Activated CD4-positive, alpha-beta T cell treated with anti-CD3 and anti-CD28 coated beads for 24 hours (primary cell): ENCODE measurements at regions not wholly inside any gene's neighbourhood (a gene's known extent, or its start where the extent isn't known, plus 50 kb on each side); places are given as distances from the start of the nearest gene placed in this dataset.

Source experiments
- DNase-seq, 2 donors: peaks; one replicate each; pipeline ENCODE4 v3.0.0-alpha.2; 2020; ENCODE audit warnings: low read depth in 2 of 2

DNA sequence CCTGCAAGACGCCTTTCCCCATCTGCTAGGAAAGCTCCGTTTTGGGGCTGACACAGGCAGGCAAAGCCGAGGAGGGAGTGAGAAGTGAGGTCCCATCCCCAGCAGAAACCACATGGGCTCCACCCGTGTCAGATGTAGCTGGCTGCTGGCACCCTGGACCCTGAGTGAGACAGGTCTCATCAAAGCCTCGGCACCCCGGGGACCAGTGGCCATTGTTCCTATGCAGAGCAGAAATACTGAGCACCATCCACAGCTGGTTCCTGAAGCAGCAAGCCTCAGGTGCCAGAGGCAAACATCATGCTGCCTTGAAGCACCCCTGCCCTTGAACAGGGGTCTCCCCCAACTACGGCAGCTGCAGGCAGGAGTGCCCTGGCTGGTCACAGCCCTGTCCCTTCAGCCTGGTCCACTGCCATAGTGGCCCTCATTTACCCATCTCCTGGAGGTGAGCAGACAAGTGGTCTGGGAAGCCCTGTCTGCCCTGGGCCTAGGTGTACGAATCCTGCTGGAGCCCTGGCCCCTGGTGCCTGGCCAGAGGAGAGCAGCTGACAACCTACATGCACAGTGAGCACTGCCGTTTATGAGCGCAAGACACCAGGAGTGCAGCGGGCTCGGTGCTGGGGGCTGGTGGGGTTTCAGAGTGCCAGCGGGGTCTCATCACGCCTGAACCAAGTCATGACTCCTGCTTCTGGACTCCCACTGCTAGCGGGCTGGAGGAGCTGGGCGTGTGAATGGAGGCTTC, 289.8 kb upstream of the RTL1 start:
- DNase-seq = no peak

DNA sequence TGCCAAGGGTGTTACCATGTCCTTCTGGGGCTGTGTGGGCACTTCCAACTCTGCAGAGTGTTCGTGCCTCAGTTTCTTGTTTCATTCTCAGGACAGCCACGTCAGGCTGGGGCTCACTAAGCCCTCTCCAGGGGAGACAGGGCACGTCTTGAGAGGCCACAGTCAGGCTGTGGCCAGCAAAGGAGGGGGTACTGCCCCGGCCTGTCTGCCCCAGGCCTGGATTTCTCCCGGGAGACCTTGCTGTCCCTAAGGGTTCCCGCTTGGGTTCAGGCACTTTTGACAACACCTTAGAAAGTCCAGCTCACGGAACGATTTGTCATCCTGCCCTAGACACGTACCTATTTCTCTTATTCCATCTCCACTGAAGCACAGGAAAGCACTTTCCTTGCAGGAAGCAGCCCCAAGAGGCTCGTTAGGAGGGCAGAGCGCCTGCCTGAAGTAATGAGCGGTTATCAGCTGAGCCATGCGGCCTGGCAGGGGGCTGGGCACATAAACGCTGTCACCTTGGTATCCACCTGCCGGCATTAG, 290.4 kb upstream of the RTL1 start:
- no peak for DNase-seq

DNA sequence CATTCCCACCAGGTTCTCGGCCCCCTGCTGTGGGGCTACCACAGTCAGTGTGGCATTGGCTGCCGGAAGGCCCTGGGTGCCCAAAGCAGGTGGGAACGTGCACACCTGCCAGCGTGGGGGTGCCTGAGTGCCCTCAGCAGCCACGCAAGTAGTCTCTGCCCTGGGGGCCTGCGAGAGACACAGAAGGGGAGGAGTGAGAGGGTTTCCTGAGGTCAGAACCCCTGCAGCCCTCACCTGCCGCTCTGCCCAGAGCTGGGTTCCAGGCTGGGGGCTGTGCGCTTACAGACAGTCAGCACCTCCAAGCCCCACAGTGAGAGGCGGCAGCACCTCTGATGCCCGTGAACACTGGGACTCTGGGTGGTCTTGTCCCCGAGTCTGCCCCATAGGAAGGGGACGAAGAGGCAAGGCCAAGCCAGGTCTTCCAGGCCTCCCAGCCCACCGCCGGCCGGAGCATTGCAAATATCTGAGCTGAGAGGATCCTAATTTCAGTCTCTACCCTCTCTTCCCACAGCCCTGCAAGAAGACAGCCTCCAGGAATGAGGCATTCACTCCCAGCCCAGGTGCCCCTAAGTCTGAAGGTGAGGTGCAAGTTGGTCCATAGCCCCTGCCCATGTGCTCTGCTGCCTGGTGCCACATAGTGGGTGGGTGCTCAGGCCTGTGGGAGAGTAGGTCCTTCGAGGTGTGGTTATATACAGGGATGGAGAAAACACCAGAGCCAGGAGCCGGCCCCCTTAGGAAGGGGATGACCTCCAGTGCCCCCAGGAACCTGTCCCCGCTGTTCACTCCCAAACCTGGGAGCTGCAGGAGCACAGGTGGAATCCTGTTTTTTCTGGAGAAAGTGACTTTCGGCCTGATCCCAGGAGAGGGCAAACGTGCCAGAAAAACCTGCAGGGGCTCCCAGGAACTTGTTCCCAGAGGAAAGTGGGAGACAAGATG, 291.1 kb upstream of the RTL1 start:
- no peak for DNase-seq

GRCh38 chr14:101195309-101195901, 291.9 kb upstream of the RTL1 start:
- no peak for DNase-seq

DNA sequence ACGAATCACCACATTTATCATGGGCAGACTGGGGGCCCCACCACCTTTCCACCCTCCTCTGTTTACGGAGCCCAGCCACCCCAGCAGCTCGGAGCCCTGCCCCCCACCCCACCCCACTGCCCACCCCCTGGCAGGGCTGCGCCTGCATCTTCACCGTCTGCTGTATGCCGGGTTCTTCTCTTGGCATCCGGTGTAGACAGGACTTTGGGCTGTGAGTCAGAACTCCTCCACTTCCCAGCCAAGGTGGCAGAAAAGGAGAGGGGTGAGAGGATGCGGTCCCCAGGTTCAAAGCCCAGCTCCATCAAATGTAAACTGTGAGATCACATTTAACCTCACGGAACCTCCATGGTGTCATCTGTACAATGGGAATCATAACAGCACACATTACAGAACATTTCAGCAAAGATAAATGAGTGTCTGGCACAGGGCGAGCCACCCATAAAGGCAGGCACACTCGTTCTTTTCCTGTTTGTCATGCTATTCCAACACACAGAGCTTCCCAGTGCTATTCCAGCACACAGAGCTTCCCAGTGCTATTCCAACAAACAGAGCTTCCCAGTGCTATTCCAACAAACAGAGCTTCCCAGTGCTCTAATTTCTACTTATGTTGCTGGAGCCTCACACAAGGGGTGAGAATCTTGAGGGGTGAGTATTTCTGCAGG, 292.7 kb upstream of the RTL1 start:
- DNase-seq = no peak

- no peak for DNase-seq
Observed at GRCh38 chr14:101196795-101197590, 293.5 kb upstream of the RTL1 start.

DNA sequence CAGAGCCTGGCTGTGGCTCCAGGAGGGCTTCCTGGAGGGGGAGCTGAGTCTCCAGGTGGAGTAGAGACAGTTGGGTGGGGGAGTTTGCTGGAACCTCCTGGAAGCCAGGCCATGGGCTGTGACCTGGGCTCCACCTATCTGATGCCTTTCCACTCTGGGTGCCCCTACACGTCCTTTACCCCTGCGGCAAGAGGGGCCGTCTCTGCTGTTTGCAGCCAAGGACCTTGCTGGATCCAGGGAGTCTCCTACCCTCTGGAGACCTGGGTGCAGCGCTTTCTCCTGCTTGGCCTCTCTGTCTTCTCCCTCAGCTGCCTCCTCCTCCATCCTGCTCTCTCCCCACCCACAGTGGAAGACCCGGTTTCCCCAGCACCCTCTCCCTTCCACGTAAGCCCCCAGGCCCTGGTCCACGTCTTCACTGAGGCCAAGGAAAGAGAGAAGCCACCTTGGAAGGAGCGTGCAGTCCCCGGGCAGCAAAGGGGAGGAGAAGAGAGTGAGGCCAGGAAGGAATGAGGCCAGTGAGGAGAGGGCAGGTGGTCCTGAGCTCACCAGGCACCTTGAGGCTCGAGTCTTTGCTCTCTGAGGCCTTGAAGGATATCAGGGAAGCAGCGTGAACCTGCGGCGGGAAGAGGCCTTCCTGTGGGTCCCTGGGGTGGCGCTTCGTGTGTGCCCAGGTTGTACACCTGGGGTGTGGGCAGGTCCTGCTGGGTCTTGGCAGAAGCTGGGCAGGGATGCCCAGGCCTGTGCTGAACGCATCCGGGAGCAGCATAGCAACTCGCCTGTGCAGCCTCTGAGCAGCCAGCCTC, 294.3 kb upstream of the RTL1 start:
- no peak for DNase-seq

GRCh38 chr14:101198398-101199027, 295.0 kb upstream of the RTL1 start:
- no peak for DNase-seq

- no peak for DNase-seq
Observed at GRCh38 chr14:101199028-101199770, 295.7 kb upstream of the RTL1 start.

- DNase-seq = no peak
Observed at GRCh38 chr14:101200008-101200649, 296.6 kb upstream of the RTL1 start.

DNA sequence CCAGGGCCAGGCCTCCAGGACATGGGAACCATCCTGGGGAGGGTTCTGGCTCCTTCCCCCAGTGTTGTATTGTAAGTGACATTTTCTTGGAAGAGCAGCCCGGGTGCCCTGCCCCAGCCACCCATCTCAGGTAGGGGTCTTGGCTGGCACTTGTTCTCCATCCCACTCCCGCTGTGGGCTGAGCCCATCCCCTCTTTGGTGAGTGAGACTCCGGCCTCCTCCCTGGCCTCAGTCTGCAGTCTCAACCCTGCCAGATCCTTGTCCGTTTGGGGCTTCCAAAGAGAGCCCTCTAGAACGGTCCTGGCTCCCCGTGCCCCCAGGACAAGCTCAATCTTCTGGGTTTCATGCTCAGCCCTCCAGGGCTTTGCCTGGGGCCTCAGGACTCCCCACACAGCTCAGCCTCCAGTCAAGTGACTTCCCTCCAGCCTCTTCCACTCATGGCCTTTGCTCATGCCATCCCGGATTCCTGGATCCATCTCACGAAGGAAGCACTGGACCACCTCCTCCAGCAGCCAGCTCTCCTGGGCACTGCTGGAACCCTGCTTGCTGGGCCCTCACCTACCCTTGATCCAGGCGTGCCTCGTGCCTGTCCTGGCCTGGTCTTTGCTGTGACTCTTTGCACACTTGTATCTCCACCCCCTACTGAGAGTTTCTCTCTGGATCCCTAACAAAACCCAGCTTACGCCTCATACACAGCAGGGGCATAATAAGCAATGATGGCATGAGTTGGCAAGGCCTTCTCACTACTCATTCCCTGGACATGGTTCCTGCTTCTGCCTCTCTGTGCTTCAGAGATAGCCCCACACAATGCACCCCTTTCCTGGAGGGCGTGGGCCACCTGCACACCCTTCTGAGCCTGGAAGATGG, 297.4 kb upstream of the RTL1 start:
- no peak for DNase-seq

DNA sequence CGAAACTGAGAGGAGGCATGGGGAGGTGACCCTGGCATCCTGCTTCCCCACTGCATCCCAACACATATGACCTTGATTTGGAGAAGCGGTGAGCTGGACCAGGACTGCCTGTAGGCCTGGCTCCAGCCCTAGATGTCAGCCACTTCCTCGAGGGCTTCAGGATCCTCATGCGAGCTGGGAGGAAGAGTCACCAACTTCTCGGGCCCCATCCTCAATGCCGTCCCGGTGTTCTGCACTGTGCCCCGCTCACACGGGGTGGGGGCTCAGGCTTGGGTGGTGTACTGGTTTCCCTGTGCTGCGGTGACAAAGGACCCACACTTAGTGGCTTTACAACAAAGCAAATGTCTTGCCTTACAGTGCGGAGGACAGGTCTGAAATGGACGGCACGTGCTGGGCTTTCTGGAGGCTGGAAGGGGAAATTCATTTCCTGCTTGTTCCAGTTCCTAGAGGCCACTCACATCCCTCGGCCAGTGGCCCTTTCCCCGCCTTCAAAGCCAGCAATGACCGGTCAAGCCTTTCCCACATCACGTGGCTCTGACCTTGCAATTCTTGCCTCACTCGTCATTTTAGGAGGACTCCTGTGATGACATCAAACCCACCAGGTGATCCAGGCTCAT, 298.1 kb upstream of the RTL1 start:
- DNase-seq = no peak

DNA sequence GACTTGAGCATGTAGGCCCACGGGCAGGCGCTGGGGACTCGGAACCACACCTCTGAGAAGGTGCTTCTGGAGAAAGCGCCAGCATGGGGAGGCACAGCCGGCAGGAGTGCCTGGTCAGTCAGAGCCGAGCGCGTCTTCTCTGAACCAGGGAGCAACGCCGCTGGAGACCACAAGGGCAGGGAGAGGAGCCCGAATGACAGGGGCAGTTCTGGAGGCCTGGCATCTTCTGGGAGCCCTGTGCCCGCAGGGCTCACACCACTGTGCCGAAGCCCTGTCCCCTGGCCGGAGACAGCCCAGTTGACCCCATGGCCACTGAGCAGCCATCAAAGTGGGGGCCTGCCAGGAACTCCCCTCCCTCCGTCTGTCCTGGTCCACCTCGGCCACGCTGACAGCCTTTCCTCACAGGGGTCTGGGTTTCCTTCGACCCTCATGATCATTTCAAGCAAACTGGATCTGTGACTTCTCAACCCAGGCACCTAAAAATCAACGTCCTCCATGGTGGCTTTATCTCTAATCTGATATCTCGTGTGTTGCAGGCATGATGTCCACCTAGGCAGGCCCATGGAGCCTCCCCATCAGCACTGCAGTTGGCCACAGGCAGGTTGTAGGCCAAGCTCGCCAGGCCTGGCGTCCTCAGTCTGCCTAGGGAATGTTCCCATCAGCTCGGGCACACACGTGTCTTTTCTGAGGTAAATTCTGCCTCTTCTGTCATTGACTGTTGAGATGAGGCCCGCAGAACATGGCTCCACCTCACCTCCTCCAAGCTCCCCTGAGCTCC, 299.3 kb upstream of the RTL1 start:
- DNase-seq = no peak

- DNase-seq = no peak
Observed at GRCh38 chr14:101206556-101206955, 303.0 kb upstream of the RTL1 start.

DNA sequence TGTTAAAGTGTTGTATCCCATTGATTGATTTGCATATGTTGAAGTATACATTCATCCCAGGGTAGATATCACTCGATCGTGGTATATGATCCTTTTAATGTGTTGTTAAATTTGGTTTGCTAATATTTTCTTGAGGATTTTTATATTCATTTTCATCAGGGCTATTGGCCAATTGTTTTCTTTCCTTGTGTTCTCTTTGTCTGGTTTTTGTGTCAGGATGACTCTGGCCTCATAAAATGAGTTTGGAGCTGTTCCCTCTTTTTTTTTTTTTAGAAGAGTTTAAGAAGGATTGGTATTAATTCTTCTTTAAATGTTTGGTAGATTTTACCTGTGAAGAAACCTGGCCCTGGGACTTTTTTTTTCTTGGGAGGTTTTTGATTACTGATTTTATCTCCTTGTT, 303.5 kb upstream of the RTL1 start:
- DNase-seq = no peak

DNA sequence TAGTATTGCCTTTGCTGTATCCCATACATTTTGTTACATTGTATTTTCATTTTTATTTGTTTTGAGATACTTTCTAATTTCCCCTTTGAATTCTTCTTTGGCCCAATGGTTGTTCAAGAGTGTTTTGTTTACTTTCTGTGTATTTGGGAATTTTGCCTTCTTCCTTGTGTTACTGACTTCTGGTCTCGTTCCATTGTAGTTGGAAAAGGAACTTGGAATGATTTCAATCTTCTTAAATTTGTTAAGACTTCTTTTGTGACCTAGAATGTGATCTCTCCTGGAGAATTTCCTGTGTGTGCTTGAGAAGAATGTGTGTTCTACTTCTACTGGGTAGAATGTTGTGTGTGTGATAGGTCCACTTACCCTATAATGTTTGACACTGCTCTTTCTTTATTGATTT, 304.4 kb upstream of the RTL1 start:
- DNase-seq = no peak
